Ureter (tissue), 1 donor: ENCODE measurements at regions not wholly inside any gene's neighbourhood (a gene's known extent, or its start where the extent isn't known, plus 50 kb on each side); places are given as distances from the start of the nearest gene placed in this dataset.

ENCODE experiments used
- DNase-seq: peaks from one replicate; pipeline ENCODE4 v3.0.0-alpha.2; 2020; ENCODE audit warnings: low spot score
- donor health status: DM: yes; HTN: yes; CAD: no.

DNA sequence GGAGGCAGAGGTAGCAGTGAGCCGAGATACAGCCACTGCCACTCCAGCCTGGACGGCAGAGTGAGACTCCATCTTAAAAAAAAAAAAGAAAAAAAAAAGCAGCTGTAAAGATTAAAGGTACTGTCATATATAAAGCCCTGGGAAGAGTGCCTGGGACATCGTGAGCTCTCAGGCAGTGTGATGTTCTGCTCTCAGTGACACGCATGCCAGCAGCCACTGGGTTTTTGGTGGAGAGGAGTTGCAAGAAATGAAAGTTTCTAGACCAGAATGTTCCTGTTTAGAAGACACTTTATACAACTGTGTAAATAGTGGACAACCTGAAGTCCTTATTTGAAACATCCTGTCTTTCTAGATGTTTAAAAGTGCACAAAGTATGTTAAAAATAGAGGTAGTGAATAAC, 213.2 kb downstream of the IRF8 start:
- DNase-seq, result no peak

DNA sequence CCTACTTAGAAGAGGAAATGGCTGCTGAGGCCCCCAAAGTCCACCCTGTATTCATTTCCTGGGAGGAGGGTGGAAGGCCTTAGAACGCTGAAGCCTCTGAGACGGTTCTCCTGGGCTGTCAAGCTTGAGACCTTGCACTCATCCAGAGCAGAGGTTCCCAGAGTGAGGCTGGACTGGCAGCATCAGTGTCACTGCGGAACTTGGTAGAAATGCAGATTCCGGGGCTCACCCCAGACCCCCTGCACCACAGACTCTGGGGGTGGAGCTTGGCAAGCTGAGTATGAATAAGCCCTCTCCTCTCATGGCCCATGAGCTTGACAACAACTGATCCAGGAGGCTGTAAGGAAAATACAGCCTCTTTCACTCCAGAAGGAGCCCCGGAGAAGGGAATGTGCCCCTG, 218.3 kb downstream of the IRF8 start:
- no peak for DNase-seq

DNA sequence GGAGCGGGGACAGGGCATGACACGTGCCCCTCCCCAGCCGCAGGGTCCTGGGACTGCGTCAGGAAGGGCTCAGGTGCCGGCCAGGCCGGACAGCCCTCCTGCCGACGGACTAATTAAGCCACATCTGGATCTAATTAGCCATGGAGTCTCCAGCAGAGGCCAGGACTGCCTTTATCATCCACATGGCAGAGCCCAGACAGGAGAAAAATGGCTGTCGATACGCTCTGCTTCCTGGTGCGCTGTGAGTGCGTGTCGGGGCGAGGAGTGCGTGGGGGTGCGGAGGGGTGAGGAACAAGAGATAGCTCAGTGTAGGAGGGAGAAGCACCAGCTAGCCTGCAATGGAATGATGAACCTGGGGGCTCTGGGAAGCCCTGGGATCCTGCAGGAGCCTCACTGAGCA, 218.8 kb downstream of the IRF8 start:
- no peak for DNase-seq

DNA sequence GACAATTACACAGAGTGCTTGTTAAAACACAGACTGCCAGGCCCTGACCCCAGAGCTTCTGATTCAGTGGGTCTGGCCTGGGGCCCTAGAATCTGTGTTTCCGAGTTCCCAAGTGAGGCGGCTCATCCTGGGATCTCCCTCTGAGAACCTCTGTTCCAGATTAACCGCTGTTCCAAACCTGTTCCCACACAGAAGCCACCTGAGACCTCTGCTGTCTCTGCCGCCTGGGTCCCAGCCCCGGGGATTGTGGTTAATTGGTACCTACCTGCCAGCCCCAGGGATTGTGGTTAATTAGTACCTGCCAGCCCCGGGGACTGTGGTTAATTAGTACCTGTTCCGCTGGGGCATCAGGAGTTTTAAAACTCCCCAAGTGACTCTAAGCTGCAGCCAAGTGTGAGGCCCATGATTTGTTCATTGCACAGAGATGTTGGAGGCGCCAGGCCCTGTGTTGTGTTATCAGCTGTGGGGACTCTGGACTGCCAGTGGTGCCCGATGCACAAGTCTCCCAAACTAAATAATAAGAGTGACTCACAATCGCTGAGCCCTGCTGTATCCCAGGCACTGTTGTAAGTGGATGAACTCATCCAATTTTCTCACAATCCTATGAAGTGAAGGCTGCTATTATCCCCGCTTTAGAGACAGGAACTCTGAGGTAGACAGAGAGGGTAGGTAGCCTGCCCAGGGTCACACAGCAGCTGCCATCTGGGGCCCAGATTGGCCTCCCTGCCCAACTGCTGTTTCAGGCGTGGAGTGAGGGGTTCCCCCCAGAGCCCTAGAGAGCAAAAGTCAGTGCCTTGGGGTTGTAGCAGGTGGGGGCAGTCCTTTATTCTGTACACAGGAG, 219.7 kb downstream of the IRF8 start:
- DNase-seq, result no peak

DNA sequence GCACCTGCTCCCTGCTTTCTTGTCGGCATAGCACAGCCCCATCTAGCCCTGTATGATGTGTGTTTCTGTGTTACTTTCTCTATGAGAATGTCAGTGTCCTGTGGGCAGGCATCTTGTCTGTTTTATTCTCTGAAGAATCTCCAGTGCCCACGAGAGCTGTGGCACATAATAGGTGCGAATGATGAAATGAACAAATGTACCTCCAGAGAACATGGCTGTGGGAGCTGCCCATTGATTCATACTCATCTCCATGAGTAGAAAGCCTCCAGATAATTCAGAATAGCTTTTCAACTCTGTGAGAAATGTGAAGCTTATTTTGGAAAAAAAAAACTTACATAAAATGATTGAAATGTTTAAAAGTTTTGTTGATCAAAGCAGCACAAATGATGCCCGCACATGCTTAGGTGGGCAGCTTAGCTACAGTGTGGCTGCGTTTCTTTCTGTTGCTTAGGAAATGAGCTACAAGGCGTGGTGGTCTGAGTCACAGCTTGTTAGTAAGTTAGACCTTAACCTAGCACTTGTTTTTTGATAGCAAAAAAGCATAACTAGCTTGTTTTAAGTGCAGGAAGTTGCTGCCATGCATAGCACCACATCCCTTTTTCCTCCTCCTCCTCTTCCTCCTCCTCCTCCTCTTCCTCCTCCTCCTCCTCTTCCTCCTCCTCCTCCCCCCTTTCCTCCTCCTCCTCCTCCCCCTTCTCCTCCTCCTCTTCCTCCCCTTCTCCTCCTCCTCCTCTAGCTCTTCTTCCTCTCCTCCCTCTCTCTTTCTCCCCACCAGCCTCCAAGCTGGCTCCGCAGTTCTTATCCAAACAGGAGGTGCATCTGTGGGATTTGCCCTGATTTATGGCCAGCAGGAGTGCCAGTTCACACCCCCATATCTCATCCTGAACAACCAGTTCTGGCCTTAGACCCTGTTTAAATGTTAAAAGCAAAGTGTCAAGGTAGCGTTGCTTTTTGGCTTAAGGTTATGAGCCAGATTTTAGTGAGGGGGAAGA, 221.5 kb downstream of the IRF8 start:
- no peak for DNase-seq

DNA sequence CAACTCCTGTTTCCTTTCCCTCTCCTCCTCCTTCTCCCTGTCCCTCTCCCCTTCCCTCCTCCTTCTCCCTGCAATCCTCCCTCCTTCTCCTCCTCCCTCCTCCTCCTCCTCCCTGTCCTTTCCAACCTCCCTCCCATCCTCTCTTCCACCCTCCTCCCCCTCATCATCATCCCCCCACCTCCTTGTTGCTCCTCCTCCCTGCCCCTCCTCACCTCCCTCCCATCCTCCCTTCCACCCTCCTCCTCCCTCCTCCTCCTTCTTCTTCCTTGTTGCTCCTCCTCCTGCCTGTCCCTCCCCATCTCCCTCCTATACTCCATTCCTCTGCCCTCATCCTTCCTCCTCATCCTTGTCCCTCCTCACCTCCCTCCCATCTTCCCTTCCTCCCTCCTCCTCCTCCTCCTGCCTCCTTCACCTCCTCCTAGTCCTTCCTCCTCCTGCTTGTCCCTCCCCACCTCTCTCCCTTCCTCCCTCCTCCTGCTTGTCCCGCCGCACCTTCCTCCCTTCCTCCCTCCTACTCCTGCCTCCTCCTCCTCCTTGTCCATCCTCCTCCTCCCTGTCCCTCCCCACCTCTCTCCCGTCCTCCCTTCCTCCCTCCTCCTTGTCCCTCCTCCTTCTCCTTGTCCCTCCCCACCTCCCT, 222.5 kb downstream of the IRF8 start:
- DNase-seq, result no peak

DNA sequence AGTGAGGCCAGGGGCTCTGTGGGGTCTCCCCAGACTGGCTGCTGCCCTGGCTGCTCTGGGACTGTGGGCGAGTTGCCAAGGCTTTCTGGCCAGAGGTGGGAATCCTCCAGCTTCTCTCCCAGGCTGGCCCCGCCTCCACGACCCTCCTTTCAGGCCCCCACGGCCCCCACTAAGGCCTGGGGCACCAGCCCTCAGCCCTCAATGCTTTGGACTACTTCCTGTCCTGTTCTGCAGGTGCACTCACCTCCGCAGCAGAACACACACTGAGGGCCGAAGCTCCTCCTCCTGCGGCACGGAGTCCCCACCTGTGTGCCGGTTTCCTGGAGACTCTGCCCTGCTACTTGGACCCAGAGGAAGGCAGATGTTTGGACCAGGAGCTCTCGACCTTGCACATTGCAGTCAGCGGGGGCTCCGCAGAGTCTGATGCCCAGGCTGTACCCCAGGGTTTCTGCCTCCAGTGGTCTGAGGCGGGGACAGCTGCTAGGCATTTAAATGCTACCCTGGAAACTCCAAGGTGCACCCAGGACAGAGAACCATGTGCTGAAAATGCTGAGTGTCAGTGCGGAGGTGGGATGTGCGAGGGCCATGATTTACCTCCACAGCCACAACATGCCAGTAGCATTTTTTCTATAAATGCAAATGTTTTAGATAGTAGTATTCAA, 223.8 kb downstream of the IRF8 start:
- no peak for DNase-seq

DNA sequence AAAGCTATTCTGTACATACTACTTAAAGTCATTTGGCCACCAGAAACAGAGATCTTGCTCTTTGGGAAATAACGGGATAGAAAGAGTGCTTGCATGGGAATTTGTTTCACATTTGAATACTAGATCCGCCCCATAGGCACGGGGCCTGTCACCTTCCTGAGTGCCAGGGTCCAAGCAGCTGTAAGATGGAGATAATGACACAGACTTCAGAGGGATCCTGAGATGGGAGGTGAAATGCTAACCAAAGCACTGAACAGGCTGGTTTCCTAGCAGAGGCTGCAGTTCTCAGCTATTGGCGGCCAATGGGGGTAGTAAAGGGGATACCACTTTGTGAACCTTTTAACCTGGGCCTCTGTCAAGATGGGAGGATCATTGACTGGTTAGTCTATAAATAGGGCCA, 225.4 kb downstream of the IRF8 start:
- no peak for DNase-seq

DNA sequence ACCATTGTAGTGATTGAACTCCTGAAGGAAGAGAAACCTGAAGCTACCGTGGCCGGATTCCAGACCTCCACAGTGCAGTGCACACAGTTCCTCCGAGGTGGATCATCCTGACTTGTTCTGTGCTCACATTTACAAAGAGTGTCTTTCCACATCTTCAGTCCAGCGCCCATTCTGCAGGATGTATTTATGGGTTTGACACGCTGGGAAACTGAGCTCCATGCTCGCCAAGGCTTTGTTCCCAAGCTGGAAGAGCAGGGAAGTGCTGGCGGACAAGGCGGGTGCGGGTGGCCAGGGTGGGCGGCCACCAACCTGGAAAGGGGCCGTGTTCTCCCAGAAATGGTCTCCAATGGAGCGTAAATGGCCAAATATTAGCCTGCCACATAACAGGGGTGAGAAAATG, 227.9 kb downstream of the IRF8 start:
- DNase-seq, result no peak

DNA sequence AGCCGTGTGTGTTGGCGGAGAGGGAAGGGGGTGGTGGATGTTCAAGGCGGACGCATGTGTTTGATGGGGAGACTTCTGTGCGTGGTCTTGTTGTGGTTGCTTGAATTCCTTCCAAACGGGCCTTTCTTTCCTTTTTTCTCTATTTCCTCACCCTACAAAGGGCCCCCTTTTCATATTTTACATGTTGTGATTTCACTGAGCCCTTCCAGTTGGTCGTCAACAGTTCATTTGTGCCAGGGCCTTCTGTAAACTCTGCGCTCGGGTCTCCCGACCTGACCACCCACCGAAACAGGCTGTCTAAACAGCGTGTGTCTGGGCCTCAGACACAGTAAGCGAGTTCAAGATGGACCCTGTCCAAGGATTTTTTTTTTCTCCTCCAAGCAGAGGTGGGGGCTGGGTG, 228.4 kb downstream of the IRF8 start:
- no peak for DNase-seq

DNA sequence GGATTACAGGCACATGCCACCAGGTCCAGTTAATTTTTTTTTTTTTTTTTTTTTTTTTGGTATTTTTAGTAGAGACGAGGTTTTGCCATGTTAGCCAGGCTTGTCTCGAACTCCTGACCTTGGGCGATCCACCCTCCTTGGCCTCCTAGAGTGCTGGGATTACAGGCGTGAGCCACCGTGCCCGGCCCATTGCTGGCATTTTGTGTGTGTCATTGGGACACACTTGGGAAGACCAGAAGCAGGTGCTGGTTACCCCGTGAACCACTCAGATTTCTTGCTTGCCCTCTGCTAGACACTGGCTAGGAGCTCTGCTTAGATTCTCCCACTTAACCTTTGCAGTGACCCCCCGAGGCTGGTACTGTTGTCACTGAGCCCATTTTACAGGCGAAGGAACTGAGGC, 229.3 kb downstream of the IRF8 start:
- DNase-seq, result no peak

DNA sequence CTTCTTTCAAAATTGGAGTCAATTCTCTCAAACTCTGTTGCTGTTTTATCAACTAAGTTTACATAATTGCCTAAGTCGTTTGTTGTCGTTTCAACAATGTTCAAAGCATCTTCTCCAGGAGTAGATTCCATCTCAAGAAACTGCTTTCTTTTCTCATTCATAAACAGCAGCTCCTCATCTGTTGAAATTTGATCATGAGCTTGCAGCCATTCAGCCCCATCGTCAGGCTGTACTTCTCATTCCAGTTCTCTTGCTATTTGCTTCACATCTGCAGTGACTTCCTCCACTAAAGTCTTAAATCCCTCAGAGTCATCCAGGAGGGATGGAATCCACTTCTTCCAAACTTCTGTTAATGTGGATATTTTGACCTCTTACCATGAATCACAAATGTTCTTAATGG, 230.6 kb downstream of the IRF8 start:
- no peak for DNase-seq

DNA sequence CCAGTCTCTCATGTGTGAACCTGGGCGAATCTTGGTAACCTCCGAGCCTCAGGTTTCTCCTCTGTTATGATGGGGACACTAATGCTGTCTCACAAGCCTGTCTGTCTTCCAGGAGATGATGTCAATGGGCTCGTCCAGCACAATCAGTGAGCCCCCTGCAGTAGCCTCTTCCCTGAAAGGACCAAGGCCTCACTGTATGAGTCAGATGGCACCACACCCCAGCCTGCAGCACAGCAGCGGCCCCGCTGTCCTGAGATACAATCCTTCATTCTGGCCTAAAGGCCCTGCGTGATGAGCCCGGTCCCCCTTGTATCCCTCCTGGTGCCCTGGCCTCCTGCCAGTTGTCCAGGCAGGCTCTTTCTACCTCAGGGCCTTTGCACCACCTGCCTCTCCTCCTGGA, 234.4 kb downstream of the IRF8 start:
- DNase-seq, result no peak

DNA sequence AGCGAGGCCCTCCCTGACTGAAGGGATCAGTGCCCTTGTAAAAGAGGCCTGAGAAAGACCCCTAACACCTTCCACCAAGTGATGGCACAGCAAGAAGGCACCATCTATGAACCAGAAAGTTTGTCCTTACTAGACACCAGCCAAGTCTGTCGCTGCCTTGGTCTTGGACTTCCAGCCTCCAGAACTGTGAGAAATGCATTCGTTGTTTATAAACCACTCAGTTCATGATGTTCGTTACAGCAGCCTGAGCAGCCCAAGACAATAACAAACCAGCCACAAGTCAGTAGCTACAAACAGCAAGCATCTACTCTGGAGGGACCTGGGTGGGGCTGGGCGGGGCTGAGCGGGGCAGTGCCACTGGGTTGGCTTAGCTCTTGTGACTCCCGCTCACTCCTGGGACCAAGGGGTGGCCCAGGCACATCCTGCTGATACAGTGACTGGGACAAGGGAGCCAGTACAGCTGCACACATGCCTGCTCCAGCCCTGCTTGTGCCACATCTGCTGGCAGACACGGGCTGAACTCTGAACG, 234.9 kb downstream of the IRF8 start:
- DNase-seq, result no peak

DNA sequence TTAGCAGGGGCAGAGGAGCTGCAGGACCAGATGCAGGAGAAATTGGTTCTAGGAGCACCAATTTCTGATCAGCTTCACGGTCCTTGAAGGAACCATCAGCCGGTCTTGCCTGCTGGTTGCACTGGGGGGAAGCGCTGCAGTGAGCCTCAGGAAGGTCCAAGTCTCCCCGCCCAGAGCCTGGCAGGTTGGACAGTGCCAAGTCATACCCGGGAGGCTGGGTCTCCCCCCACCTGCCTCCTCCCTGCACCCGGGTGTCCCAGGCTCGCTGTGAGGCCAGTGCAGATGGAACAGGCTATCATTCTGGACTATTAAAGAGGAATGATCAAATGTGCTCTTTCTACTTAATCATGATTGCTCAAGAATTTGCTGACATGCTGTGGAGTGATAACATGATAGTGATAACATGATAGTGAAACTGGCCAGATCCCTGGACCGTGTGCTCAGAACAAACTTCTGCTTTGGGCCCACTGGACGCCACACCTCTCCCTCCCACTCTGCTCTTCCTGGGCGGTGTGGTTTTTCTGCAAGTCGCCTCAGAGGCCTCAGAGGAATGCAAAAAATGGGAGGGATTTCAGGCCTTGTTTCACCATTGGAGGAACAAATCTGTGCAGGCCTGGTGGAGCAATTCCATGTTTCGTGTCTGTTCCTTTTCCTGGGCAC, 236.0 kb downstream of the IRF8 start:
- no peak for DNase-seq

DNA sequence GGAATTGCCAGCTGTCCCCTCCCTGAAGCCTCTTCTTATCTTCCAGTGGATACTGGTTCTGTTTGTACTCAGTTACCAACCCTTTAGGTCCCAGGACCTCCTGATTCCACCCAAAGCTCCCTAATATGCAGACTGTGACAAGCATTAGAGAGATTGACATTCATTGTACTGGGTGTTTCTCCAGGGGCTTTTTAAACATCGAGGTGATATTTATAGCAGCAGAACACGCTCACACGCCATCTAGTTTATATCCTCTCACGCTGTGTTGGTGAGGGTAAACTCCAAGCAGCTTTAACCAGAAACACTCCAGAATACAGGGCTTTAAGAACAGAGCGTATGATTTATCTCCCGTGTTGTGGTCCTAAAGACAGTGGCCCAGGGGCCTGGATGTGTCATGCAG, 238.4 kb downstream of the IRF8 start:
- DNase-seq, result no peak

DNA sequence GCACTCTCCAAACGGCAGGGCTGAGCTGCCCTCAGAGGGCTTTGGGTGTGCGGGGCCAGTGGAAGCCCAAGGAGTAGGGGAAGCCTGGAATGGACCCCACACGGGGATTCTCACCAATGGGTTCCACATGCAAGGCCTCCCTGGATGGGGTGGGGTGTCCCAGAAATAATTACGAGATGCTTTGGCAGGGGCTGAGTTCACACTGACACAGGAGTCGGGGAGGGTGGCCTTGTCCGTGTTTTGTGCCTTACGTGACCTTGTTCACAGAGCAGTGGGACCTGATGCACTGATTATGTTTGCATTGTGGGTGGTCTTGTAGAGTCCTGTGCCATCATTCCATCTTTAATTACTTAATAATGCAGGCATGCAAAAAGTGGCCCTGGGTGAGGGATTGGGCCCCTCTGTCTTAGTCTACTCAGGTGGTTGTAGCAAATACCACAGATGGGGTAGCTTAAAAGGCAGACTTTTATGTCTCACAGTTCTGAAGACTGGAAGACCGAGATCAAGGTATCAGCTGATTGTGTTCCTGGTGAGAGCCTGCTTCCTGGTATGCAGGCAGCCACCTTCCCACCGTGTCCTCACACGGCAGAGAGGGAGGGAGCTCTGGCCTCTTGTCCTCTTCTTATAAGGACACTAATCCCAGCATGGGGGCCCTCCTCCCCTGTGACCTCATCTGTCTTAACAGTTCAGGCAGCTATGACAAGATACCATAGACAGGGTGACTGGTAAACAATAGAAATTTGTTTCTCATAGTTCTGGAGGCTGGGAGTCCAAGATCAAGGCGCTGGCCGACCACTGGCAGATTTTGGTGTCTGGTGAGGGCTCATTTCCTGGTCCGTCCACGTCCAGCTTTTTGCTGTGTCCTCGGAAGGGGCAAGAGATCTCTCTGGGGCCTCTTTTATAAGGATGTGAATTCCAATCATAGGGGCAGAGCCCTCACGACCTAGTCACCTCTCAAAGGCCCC, 239.4 kb downstream of the IRF8 start:
- no peak for DNase-seq

DNA sequence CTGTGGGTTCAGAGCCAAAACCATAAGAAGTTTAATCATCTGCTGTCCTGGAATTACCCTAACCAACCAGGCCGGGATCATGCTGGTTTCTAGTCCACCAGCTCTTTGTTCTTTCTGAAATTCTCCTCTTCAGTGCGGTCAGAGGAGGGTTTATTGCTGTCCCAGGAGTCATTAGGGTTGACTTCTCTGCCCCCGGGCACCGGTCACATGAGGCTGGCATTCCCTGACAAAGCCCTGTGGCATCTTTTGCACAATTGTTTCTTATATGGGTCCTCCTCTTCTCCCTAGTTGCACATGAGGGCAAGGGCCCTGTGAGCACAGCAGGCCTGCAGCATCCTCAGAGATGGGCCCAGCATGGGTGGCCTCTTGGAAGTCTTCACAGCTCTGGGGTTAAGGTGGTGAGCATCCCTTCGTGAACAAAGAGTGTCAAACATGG, 243.9 kb downstream of the IRF8 start:
- DNase-seq, result no peak

DNA sequence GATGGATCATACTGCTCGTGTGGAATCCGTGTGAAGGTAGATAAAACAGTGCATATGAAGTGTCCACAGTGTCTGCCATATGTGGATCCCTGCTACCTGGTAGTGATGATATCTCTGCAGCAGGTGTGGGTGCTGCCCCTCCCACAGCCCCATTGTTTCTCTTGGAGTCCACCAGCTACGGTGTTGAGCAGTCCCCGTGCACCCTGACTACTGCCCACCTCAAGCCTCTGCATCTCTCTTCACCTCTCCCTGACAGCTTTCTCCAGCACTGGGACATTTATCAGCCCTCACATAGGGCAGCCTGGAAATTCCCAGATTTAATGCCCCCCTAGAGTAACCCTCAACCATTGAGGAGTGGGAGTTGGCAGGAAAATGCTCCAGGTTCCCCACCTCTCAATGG, 244.7 kb downstream of the IRF8 start:
- no peak for DNase-seq

DNA sequence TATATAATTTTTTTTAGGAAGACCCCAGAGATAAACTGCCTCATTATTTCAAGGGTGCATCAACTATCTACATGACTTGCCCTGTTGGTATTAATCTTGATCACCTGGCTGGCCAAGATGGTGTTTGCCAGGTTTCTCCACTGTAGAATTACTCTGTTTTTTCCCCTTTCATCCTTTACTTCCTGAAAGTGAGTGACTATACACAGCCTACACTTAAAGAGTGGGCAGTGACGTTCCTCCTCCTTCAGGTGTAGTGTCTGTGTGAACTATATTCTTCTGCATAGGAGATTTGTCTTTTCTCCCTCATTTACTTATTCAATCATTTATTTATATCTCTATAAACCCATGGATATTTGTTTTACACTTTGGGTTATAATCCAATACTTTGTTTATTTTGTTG, 246.7 kb downstream of the IRF8 start:
- DNase-seq, result no peak
